OCI-LY3 (cell line): ENCODE measurements at regions not wholly inside any gene's neighbourhood (a gene's known extent, or its start where the extent isn't known, plus 50 kb on each side); places are given as distances from the start of the nearest gene placed in this dataset.
A peak's percentile ranks its signal among the peaks of the same experiment; 100 is the strongest.

ENCODE experiments used
- CTCF ChIP-seq: fragments of 200-600, 300-600 bp; sonication (generic); IDR thresholded peaks from 2 replicates; pipeline ENCODE4 v1.5.1; 2014; ENCODE audit warnings: antibody characterized with exemption, low read length, low read depth
- EZH2phosphoT487 ChIP-seq: fragments of 200-600 bp; shearing (Covaris generic); IDR thresholded peaks from 2 replicates; pipeline ENCODE4 v1.6.1; 2018; ENCODE audit warnings: antibody characterized with exemption, mixed run types, low read depth

GRCh38 chr11:29448246-29448877 lies 568.5 kb downstream of the KCNA4 start:
- TF ChIP-seq CTCF (peak; percentile 51), EZH2phosphoT487 (no peak)
